HEK293 (cell line): ENCODE measurements at regions not wholly inside any gene's neighbourhood (a gene's known extent, or its start where the extent isn't known, plus 50 kb on each side); places are given as distances from the start of the nearest gene placed in this dataset.

Source experiments
- CTCF ChIA-PET: fragments of 350-600 bp; formaldehyde crosslinking; extraction: SDS; loops from one replicate; lab custom pipeline; 2021; ENCODE audit warnings: antibody characterized with exemption; lab: Yijun Ruan, JAX
- POLR2A ChIA-PET: fragments of 300-600 bp; formaldehyde crosslinking; extraction: SDS; loops from one replicate; lab custom pipeline; 2020; ENCODE audit warnings: antibody characterized with exemption, inconsistent platforms; lab: Yijun Ruan, JAX
- H3K27ac ChIP-seq: fragments of 200-500 bp; sonication (Bioruptor generic); 2 replicates; pipeline ENCODE4 v1.5.1; 2014; ENCODE audit warnings: low read depth, low read length, control low read depth, inconsistent platforms; ENCODE audit errors: extremely low read depth
- H3K36me3 ChIP-seq, 2 experiments: fragments of 200-500 bp in 1 of 2; sonication (Bioruptor generic) in 1 of 2; 1 replicate in 1 of 2; 2 replicates in 1 of 2; pipeline ENCODE4 v1.5.1; 2014 to 2017; ENCODE audit warnings: inconsistent platforms in 2 of 2, low read length in 2 of 2; ENCODE audit not compliant: control insufficient read depth in 2 of 2, insufficient read depth in 1 of 2
- H3K4me1 ChIP-seq: fragments of 200-500 bp; sonication (Bioruptor generic); 2 replicates; pipeline ENCODE4 v1.5.1; 2014; ENCODE audit warnings: mild to moderate bottlenecking, low read length, inconsistent platforms; ENCODE audit not compliant: control insufficient read depth, insufficient read depth
- H3K4me3 ChIP-seq: 2 replicates; pipeline ENCODE4 v1.5.1; 2011; ENCODE audit warnings: low read depth, mild to moderate bottlenecking, control low read depth, low read length, moderate library complexity
- H3K9me3 ChIP-seq: fragments of 200-500 bp; sonication (Bioruptor generic); 2 replicates; pipeline ENCODE4 v1.5.1; 2014; ENCODE audit warnings: low read depth, low read length, inconsistent platforms; ENCODE audit not compliant: control insufficient read depth, insufficient read depth
- GLIS1 ChIP-seq: fragments of 450-650 bp; formaldehyde crosslinking; IDR thresholded peaks from 2 replicates; pipeline ENCODE4 v1.5.1; 2016; ENCODE audit warnings: missing biosample characterization, missing genetic modification characterization
- HOXA7 ChIP-seq: sonication (generic); formaldehyde crosslinking; IDR thresholded peaks from 2 replicates; pipeline ENCODE4 v1.8.1; 2022; ENCODE audit warnings: missing genetic modification reagents, borderline replicate concordance
- IKZF3 ChIP-seq: fragments of 450-650 bp; IDR thresholded peaks from 2 replicates; pipeline ENCODE4 v1.5.0; 2018; ENCODE audit warnings: missing biosample characterization, mild to moderate bottlenecking, missing genetic modification characterization, moderate library complexity
- KLF9 ChIP-seq: fragments of 450-650 bp; formaldehyde crosslinking; IDR thresholded peaks from 2 replicates; pipeline ENCODE4 v1.5.1; 2016; ENCODE audit warnings: missing biosample characterization, missing genetic modification characterization, low read depth
- TRIM28 ChIP-seq: IDR thresholded peaks from 2 replicates; pipeline ENCODE4 v1.6.1; 2011; ENCODE audit warnings: low read length, control low read depth, borderline replicate concordance
- ZBTB17 ChIP-seq: fragments of 450-650 bp; formaldehyde crosslinking; IDR thresholded peaks from 2 replicates; pipeline ENCODE4 v1.5.1; 2016; ENCODE audit warnings: missing biosample characterization, missing genetic modification characterization
- ZBTB20 ChIP-seq: fragments of 450-650 bp; formaldehyde crosslinking; IDR thresholded peaks from 2 replicates; pipeline ENCODE4 v1.5.1; 2016; ENCODE audit warnings: missing biosample characterization, missing genetic modification characterization
- ZBTB21 ChIP-seq: fragments of 450-650 bp; formaldehyde crosslinking; IDR thresholded peaks from 2 replicates; pipeline ENCODE4 v1.5.1; 2017; ENCODE audit warnings: missing biosample characterization, missing genetic modification characterization
- ZBTB8A ChIP-seq: fragments of 450-650 bp; formaldehyde crosslinking; IDR thresholded peaks from 2 replicates; pipeline ENCODE4 v1.5.1; 2016; ENCODE audit warnings: missing biosample characterization, missing genetic modification characterization
- ZFP41 ChIP-seq: fragments of 450-650 bp; formaldehyde crosslinking; IDR thresholded peaks from 2 replicates; pipeline ENCODE4 v1.5.1; 2016; ENCODE audit warnings: missing biosample characterization, missing genetic modification characterization, borderline replicate concordance
- ZIC2 ChIP-seq: fragments of 450-650 bp; formaldehyde crosslinking; IDR thresholded peaks from 2 replicates; pipeline ENCODE4 v1.5.1; 2016; ENCODE audit warnings: missing biosample characterization, missing genetic modification characterization
- ZNF292 ChIP-seq: fragments of 450-650 bp; formaldehyde crosslinking; IDR thresholded peaks from 2 replicates; pipeline ENCODE4 v1.5.1; 2016; ENCODE audit warnings: low read depth, missing biosample characterization, missing genetic modification characterization, borderline replicate concordance
- ZNF354C ChIP-seq: fragments of 450-650 bp; formaldehyde crosslinking; IDR thresholded peaks from 2 replicates; pipeline ENCODE4 v1.5.1; 2016; ENCODE audit warnings: missing biosample characterization, missing genetic modification characterization, low read depth, borderline replicate concordance
- ZNF366 ChIP-seq: fragments of 450-650 bp; formaldehyde crosslinking; conservative IDR thresholded peaks from 2 replicates; pipeline ENCODE4 v1.5.1; 2016; ENCODE audit warnings: missing biosample characterization, missing genetic modification characterization
- ZNF433 ChIP-seq: fragments of 450-650 bp; formaldehyde crosslinking; IDR thresholded peaks from 2 replicates; pipeline ENCODE4 v1.5.1; 2016; ENCODE audit warnings: missing biosample characterization, missing genetic modification characterization, low read depth
- ZNF48 ChIP-seq: fragments of 450-650 bp; formaldehyde crosslinking; IDR thresholded peaks from 2 replicates; pipeline ENCODE4 v1.5.1; 2016; ENCODE audit warnings: missing biosample characterization, missing genetic modification characterization
- ZNF544 ChIP-seq: fragments of 450-650 bp; formaldehyde crosslinking; IDR thresholded peaks from 2 replicates; pipeline ENCODE4 v1.5.0; 2017; ENCODE audit warnings: missing biosample characterization, missing genetic modification characterization
- ZNF621 ChIP-seq: fragments of 450-650 bp; formaldehyde crosslinking; IDR thresholded peaks from 2 replicates; pipeline ENCODE4 v1.5.1; 2017; ENCODE audit warnings: missing biosample characterization, missing genetic modification characterization
- ZNF624 ChIP-seq: fragments of 450-650 bp; formaldehyde crosslinking; IDR thresholded peaks from 2 replicates; pipeline ENCODE4 v1.5.1; 2017; ENCODE audit warnings: missing biosample characterization, missing genetic modification characterization
- ZNF660 ChIP-seq: fragments of 450-650 bp; IDR thresholded peaks from 2 replicates; pipeline ENCODE4 v1.5.1; 2018; ENCODE audit warnings: missing biosample characterization, mild to moderate bottlenecking, missing genetic modification characterization
- ZNF707 ChIP-seq: fragments of 450-650 bp; formaldehyde crosslinking; IDR thresholded peaks from 2 replicates; pipeline ENCODE4 v1.5.1; 2016; ENCODE audit warnings: missing biosample characterization, missing genetic modification characterization
- TF ChIP-seq, protein P1 (sequence below): fragments of 450-650 bp; formaldehyde crosslinking; IDR thresholded peaks from 2 replicates; pipeline ENCODE4 v1.5.1; 2016; ENCODE audit warnings: missing biosample characterization, missing genetic modification characterization
- TF ChIP-seq, protein P2 (sequence below): fragments of 450-650 bp; formaldehyde crosslinking; IDR thresholded peaks from 2 replicates; pipeline ENCODE4 v1.5.1; 2016; ENCODE audit warnings: missing biosample characterization, missing genetic modification characterization
- TF ChIP-seq, protein P3 (sequence below): sonication (generic); formaldehyde crosslinking; IDR thresholded peaks from 2 replicates; pipeline ENCODE4 v1.8.1; 2022; ENCODE audit warnings: mild to moderate bottlenecking, moderate library complexity, missing genetic modification reagents
- TF ChIP-seq, protein P4 (sequence below): fragments of 450-650 bp; formaldehyde crosslinking; IDR thresholded peaks from 2 replicates; pipeline ENCODE4 v1.5.1; 2017; ENCODE audit warnings: missing biosample characterization, missing genetic modification characterization
- TF ChIP-seq, protein P5 (sequence below): fragments of 450-650 bp; formaldehyde crosslinking; IDR thresholded peaks from 2 replicates; pipeline ENCODE4 v1.5.1; 2017; ENCODE audit warnings: missing biosample characterization, missing genetic modification characterization

DNA sequence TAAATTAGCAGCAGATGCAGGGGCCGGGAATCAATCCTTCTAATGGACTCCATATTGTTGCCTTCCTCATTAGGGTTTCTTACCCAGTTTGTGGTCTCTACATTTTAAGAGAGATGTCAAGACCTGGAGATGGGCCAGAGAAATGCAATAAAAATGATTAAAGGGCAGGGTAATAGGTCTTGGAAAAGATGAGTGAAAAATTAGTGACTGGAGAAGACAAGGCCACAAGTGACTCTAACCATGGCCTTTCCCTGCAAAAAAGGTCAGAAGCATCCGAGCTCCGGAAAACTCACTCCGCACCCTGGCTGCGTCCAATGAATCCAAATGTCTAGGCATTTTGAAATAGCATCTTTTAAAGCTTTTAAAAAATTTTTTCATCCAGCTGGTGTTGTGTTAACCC is 152.8 kb downstream of the ARRDC4 start:
- POLR2A ChIA-PET, result no interaction called here
- H3K36me3 ChIP-seq, result no peaks in the 10 kb centered on the region
- no peaks in the 10 kb centered on the region for H3K4me1 ChIP-seq
- H3K4me3 ChIP-seq, result no peak overlapping the region
- H3K9me3 ChIP-seq, result no peaks in the 10 kb centered on the region
- CTCF ChIA-PET, result interaction anchor here (1.2 kb wide), 1 partner anchor 209 kb away, joined by 3 read pairs; no protein-coding TSS in a partner anchor
- no peak overlapping the region for H3K27ac ChIP-seq
- TF ChIP-seq, protein P1, sequence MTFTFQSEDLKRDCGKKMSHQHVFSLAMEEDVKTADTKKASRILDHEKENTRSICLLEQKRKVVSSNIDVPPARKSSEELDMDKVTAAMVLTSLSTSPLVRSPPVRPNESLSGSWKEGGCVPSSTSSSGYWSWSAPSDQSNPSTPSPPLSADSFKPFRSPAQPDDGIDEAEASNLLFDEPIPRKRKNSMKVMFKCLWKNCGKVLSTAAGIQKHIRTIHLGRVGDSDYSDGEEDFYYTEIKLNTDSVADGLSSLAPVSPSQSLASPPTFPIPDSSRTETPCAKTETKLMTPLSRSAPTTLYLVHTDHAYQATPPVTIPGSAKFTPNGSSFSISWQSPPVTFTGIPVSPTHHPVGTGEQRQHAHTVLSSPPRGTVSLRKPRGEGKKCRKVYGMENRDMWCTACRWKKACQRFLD (tag by site-specific recombination), result no peak
- TF ChIP-seq, protein P2, sequence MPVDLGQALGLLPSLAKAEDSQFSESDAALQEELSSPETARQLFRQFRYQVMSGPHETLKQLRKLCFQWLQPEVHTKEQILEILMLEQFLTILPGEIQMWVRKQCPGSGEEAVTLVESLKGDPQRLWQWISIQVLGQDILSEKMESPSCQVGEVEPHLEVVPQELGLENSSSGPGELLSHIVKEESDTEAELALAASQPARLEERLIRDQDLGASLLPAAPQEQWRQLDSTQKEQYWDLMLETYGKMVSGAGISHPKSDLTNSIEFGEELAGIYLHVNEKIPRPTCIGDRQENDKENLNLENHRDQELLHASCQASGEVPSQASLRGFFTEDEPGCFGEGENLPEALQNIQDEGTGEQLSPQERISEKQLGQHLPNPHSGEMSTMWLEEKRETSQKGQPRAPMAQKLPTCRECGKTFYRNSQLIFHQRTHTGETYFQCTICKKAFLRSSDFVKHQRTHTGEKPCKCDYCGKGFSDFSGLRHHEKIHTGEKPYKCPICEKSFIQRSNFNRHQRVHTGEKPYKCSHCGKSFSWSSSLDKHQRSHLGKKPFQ (tag by site-specific recombination), result no peak
- no peak for TF ChIP-seq ZNF48
- no peak for TF ChIP-seq ZBTB21 (tag by site-specific recombination)
- TF ChIP-seq ZNF544 (tag by site-specific recombination), result no peak
- no peak for TF ChIP-seq ZNF624 (tag by site-specific recombination)
- TF ChIP-seq ZIC2 (tag by site-specific recombination), result no peak
- no peak for TF ChIP-seq ZNF707 (tag by site-specific recombination)
- TF ChIP-seq IKZF3 (tag by site-specific recombination), result no peak
- no peak for TF ChIP-seq ZNF660 (tag by site-specific recombination)
- no peak for TF ChIP-seq ZBTB8A (tag by site-specific recombination)
- no peak for TF ChIP-seq HOXA7 (CRISPR knock-in tag)
- no peak for TF ChIP-seq ZNF366
- no peak for TF ChIP-seq KLF9 (tag by site-specific recombination)
- no peak for TF ChIP-seq ZNF292 (tag by site-specific recombination)
- TF ChIP-seq, protein P3, sequence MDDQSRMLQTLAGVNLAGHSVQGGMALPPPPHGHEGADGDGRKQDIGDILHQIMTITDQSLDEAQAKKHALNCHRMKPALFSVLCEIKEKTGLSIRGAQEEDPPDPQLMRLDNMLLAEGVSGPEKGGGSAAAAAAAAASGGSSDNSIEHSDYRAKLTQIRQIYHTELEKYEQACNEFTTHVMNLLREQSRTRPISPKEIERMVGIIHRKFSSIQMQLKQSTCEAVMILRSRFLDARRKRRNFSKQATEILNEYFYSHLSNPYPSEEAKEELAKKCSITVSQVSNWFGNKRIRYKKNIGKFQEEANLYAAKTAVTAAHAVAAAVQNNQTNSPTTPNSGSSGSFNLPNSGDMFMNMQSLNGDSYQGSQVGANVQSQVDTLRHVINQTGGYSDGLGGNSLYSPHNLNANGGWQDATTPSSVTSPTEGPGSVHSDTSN (CRISPR knock-in tag), result no peak

DNA sequence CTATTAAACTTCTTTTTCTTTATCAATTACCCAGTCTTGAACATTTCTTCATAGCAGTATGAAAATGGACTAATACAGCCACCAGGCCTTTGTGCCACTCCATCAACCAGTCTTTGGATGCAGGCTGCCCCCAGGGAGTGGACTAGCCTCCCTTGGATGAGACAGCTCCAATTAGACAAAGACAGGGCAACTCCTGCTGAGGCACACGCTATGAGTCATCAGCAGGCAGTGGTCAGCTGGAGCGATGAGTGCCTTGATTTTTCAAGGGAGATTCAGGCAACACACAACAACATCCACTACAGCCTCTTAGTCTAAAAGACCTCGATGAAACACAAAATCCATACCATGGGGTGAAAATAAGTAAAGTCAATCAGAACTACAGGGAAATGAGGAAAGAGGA is 160.1 kb downstream of the ARRDC4 start:
- Histone ChIP-seq H3K4me1 (no peaks in the 10 kb centered on the region), H3K36me3 (no peaks in the 10 kb centered on the region), H3K27ac (no peak overlapping the region), H3K9me3 (no peaks in the 10 kb centered on the region), H3K4me3 (no peak overlapping the region)
- POLR2A ChIA-PET, result no interaction called here
- TF ChIP-seq ZNF624 (tag by site-specific recombination) (no peak), ZBTB20 (tag by site-specific recombination) (no peak), GLIS1 (tag by site-specific recombination) (peak; percentile 42)
- CTCF ChIA-PET, result no interaction called here

DNA sequence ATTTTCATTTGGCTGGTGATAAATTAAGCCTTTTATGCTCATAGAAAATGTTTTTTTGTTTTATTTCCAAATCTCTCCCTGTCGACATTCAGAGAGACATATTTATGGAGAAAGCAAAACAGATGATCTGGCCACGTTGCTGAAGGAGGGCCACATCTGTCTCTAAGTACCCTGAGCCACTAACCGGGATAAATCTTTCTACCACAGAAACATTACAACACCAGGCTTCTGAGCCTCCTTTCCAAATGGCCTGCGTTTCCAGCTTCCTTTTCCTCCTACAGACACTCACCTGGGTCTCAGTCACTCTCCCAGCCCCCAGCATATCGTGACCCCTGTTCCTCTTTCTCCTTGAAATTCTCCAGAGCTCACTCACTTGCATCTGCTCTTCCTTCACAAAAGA is 161.0 kb downstream of the ARRDC4 start:
- no peak overlapping the region for H3K4me3 ChIP-seq
- ChIA-PET POLR2A (no interaction called here), CTCF (no interaction called here)
- no peaks in the 10 kb centered on the region for H3K9me3 ChIP-seq
- no peaks in the 10 kb centered on the region for H3K36me3 ChIP-seq
- no peaks in the 10 kb centered on the region for H3K4me1 ChIP-seq
- H3K27ac ChIP-seq, result no peak overlapping the region
- TF ChIP-seq KLF9 (tag by site-specific recombination) (no peak), ZBTB20 (tag by site-specific recombination) (no peak), TRIM28 (no peak), ZNF354C (tag by site-specific recombination) (no peak), ZFP41 (tag by site-specific recombination) (no peak), ZNF433 (tag by site-specific recombination) (no peak), ZBTB17 (tag by site-specific recombination) (no peak), ZNF621 (tag by site-specific recombination) (no peak)
- TF ChIP-seq, protein P4, sequence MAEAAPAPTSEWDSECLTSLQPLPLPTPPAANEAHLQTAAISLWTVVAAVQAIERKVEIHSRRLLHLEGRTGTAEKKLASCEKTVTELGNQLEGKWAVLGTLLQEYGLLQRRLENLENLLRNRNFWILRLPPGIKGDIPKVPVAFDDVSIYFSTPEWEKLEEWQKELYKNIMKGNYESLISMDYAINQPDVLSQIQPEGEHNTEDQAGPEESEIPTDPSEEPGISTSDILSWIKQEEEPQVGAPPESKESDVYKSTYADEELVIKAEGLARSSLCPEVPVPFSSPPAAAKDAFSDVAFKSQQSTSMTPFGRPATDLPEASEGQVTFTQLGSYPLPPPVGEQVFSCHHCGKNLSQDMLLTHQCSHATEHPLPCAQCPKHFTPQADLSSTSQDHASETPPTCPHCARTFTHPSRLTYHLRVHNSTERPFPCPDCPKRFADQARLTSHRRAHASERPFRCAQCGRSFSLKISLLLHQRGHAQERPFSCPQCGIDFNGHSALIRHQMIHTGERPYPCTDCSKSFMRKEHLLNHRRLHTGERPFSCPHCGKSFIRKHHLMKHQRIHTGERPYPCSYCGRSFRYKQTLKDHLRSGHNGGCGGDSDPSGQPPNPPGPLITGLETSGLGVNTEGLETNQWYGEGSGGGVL (tag by site-specific recombination), result no peak
- TF ChIP-seq, protein P5, sequence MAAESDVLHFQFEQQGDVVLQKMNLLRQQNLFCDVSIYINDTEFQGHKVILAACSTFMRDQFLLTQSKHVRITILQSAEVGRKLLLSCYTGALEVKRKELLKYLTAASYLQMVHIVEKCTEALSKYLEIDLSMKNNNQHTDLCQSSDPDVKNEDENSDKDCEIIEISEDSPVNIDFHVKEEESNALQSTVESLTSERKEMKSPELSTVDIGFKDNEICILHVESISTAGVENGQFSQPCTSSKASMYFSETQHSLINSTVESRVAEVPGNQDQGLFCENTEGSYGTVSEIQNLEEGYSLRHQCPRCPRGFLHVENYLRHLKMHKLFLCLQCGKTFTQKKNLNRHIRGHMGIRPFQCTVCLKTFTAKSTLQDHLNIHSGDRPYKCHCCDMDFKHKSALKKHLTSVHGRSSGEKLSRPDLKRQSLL (tag by site-specific recombination), result no peak
